NCI-H2081 (cell line): ENCODE measurements at regions not wholly inside any gene's neighbourhood (a gene's known extent, or its start where the extent isn't known, plus 50 kb on each side); places are given as distances from the start of the nearest gene placed in this dataset.

Experiments
- DNase-seq, 2 experiments: peaks; one replicate each; lab custom pipeline; 2025; lab: John Stamatoyannopoulos, UW

GRCh38 chr7:340979-341694, 51.2 kb downstream of the FOXL3 start:
- no peak for DNase-seq

- DNase-seq, result no peak
Observed at GRCh38 chr7:341841-342638, 52.1 kb downstream of the FOXL3 start.

GRCh38 chr7:342681-343216, 52.8 kb downstream of the FOXL3 start:
- DNase-seq, result no peak

GRCh38 chr7:343227-343822, 53.4 kb downstream of the FOXL3 start:
- DNase-seq, result no peak

GRCh38 chr7:343864-344607, 54.1 kb downstream of the FOXL3 start:
- no peak for DNase-seq

- no peak for DNase-seq
Observed at GRCh38 chr7:344608-344994, 54.6 kb downstream of the FOXL3 start.

- no peak for DNase-seq
Observed at GRCh38 chr7:346116-346898, 56.3 kb downstream of the FOXL3 start.

GRCh38 chr7:347001-347590, 57.1 kb downstream of the FOXL3 start:
- no peak for DNase-seq

GRCh38 chr7:347644-348479, 57.9 kb downstream of the FOXL3 start:
- peak; percentile 17 to 72 for DNase-seq

- DNase-seq, result no peak
Observed at GRCh38 chr7:348480-348844, 58.5 kb downstream of the FOXL3 start.

- DNase-seq, result no peak
Observed at GRCh38 chr7:348962-349743, 59.2 kb downstream of the FOXL3 start.

- DNase-seq, result no peak
Observed at GRCh38 chr7:351256-351655, 61.3 kb downstream of the FOXL3 start.

- DNase-seq, result no peak
Observed at GRCh38 chr7:351681-352480, 61.9 kb downstream of the FOXL3 start.

GRCh38 chr7:353746-354325, 63.9 kb downstream of the FOXL3 start:
- no peak for DNase-seq

- DNase-seq, result no peak
Observed at GRCh38 chr7:354597-355470, 64.9 kb downstream of the FOXL3 start.

- no peak for DNase-seq
Observed at GRCh38 chr7:355568-355967, 65.6 kb downstream of the FOXL3 start.

GRCh38 chr7:356087-356486, 66.1 kb downstream of the FOXL3 start:
- no peak for DNase-seq
